A549 (cell line): ENCODE measurements at regions not wholly inside any gene's neighbourhood (a gene's known extent, or its start where the extent isn't known, plus 50 kb on each side); places are given as distances from the start of the nearest gene placed in this dataset.

Experiments used
- ATAC-seq, 2 experiments: fragments of 200-7000 bp in 1 of 2; fragments of >200 bp in 1 of 2; cut with Nextera tagmentation in 1 of 2; cut with Tn5 transposase in 1 of 2; 3 replicates each; pipeline versions ENCODE4 v1.8.0 to v1.9.1; 2018 to 2020; ENCODE audit warnings: mild to moderate bottlenecking in 1 of 2, moderate library complexity in 1 of 2
- CTCF ChIA-PET: fragments of 300-600 bp; sonication (Branson Sonifier 250); formaldehyde crosslinking; extraction: SDS; loops from one replicate; lab custom pipeline; 2021; ENCODE audit warnings: antibody characterized with exemption, inconsistent platforms; lab: Yijun Ruan, JAX
- POLR2A ChIA-PET: fragments of 350-600 bp; formaldehyde crosslinking; extraction: SDS; loops from one replicate; lab custom pipeline; 2021; ENCODE audit warnings: antibody characterized with exemption, inconsistent platforms; lab: Yijun Ruan, JAX
- DNase-seq, 2 experiments: peaks; one replicate each; pipeline versions ENCODE4 v3.0.0 to v3.0.0-alpha.2; 2011 to 2016; ENCODE audit warnings: low read depth in 1 of 2, low spot score in 1 of 2
- FAIRE-seq: peaks from 2 replicates; lab custom pipeline; 2011; peaks lifted over from hg19 to GRCh38; lab: Jason Lieb, UNC
- H3K27ac ChIP-seq, 2 experiments: fragments of >200 bp; sonication (Bioruptor Twin); formaldehyde crosslinking; 3 replicates each; pipeline ENCODE4 v1.5.1; 2016 to 2017
- H3K4me1 ChIP-seq: fragments of >200 bp; sonication (Bioruptor Twin); formaldehyde crosslinking; 3 replicates; pipeline ENCODE4 v1.6.1; 2016
- H3K4me2 ChIP-seq: fragments of >200 bp; sonication (Bioruptor Twin); formaldehyde crosslinking; 3 replicates; pipeline ENCODE4 v1.6.1; 2016
- H3K4me3 ChIP-seq: fragments of >200 bp; sonication (Bioruptor Twin); formaldehyde crosslinking; 3 replicates; pipeline ENCODE4 v1.5.1; 2016
- H3K9me3 ChIP-seq: fragments of >200 bp; sonication (Bioruptor Twin); formaldehyde crosslinking; 3 replicates; pipeline ENCODE4 v1.6.1; 2016
- BCL3 ChIP-seq: fragments of >200 bp; sonication (Bioruptor Twin); formaldehyde crosslinking; IDR thresholded peaks from 3 replicates; pipeline ENCODE4 v1.6.1; 2016
- BHLHE40 ChIP-seq: IDR thresholded peaks from 2 replicates; pipeline ENCODE4 v1.6.1; 2012; ENCODE audit warnings: low read depth, low read length, inconsistent platforms
- CBX2 ChIP-seq: fragments of 200-600 bp; sonication (generic); IDR thresholded peaks from 2 replicates; pipeline ENCODE4 v1.6.1; 2016; ENCODE audit warnings: low read depth, mild to moderate bottlenecking, borderline replicate concordance
- CHD2 ChIP-seq: fragments of 150-350 bp; IDR thresholded peaks from 2 replicates; pipeline ENCODE4 v1.6.1; 2014; ENCODE audit warnings: low read length; ENCODE audit not compliant: partially characterized antibody
- E2F6 ChIP-seq: IDR thresholded peaks from 2 replicates; pipeline ENCODE4 v1.6.1; 2012; ENCODE audit warnings: low read depth, borderline replicate concordance
- EHMT2 ChIP-seq: fragments of 200-600 bp; sonication (generic); IDR thresholded peaks from 2 replicates; pipeline ENCODE4 v1.6.1; 2016; ENCODE audit warnings: antibody characterized with exemption, low read depth, mild to moderate bottlenecking, moderate library complexity
- EP300 ChIP-seq, 2 experiments: fragments of >200 bp; sonication (Bioruptor Twin); formaldehyde crosslinking; IDR thresholded peaks; 2 replicates in 1 of 2; 3 replicates in 1 of 2; pipeline ENCODE4 v1.6.1; 2016 to 2017
- ESRRA ChIP-seq: fragments of 150-350 bp; IDR thresholded peaks from 2 replicates; pipeline ENCODE4 v1.6.1; 2014; ENCODE audit warnings: mild to moderate bottlenecking, low read length, borderline replicate concordance
- FOXS1 ChIP-seq: fragments of 250-450 bp; sonication (Bioruptor Pico); IDR thresholded peaks from 2 replicates; pipeline ENCODE4 v1.5.0; 2020; ENCODE audit warnings: mild to moderate bottlenecking, moderate library complexity
- HEYL ChIP-seq: fragments of 250-450 bp; sonication (Bioruptor Pico); IDR thresholded peaks from 2 replicates; pipeline ENCODE4 v1.8.0; 2021; ENCODE audit warnings: mild to moderate bottlenecking, moderate library complexity
- HMGXB4 ChIP-seq: fragments of 250-450 bp; sonication (Bioruptor Pico); IDR thresholded peaks from 2 replicates; pipeline ENCODE4 v1.5.0; 2021; ENCODE audit warnings: mild to moderate bottlenecking, moderate library complexity, borderline replicate concordance
- HOXB5 ChIP-seq: fragments of 250-450 bp; sonication (Bioruptor Pico); IDR thresholded peaks from 2 replicates; pipeline ENCODE4 v1.5.0; 2020; ENCODE audit warnings: mild to moderate bottlenecking, moderate library complexity
- JUN ChIP-seq, 2 experiments: fragments of >200 bp; sonication (Bioruptor Twin); formaldehyde crosslinking; IDR thresholded peaks; 2 replicates in 1 of 2; 3 replicates in 1 of 2; pipeline ENCODE4 v1.6.1; 2016 to 2017
- KDM1A ChIP-seq: fragments of 200-600 bp; sonication (generic); IDR thresholded peaks from 2 replicates; pipeline ENCODE4 v1.6.1; 2016; ENCODE audit warnings: low read depth, mild to moderate bottlenecking
- MAZ ChIP-seq: fragments of 150-350 bp; IDR thresholded peaks from 2 replicates; pipeline ENCODE4 v1.6.1; 2014; ENCODE audit warnings: antibody characterized with exemption, low read depth, low read length, borderline replicate concordance
- NFE2L2 ChIP-seq: fragments of 150-350 bp; conservative IDR thresholded peaks from 2 replicates; pipeline ENCODE4 v1.6.1; 2014; ENCODE audit warnings: low read length
- NPAS2 ChIP-seq: fragments of 250-450 bp; sonication (Bioruptor Pico); IDR thresholded peaks from 2 replicates; pipeline ENCODE4 v1.8.0; 2022; ENCODE audit warnings: mild to moderate bottlenecking, moderate library complexity, borderline replicate concordance
- PBX3 ChIP-seq: IDR thresholded peaks from 2 replicates; pipeline ENCODE4 v1.6.1; 2012
- POLR2A ChIP-seq: IDR thresholded peaks from 2 replicates; pipeline ENCODE4 v1.6.1; 2012; ENCODE audit warnings: mild to moderate bottlenecking, low read length
- RARB ChIP-seq: fragments of 250-450 bp; sonication (Bioruptor Pico); IDR thresholded peaks from 2 replicates; pipeline ENCODE4 v1.8.0; 2021; ENCODE audit warnings: mild to moderate bottlenecking, moderate library complexity
- RCOR1 ChIP-seq: fragments of 150-350 bp; IDR thresholded peaks from 2 replicates; pipeline ENCODE4 v1.6.1; 2014; ENCODE audit warnings: antibody characterized with exemption, low read length, low read depth
- RFX5 ChIP-seq: fragments of 450-650 bp; IDR thresholded peaks from 2 replicates; pipeline ENCODE4 v1.7.1; 2014; ENCODE audit warnings: antibody characterized with exemption, mild to moderate bottlenecking, moderate library complexity
- SMC3 ChIP-seq: fragments of >200 bp; sonication (Bioruptor Twin); formaldehyde crosslinking; IDR thresholded peaks from 3 replicates; pipeline ENCODE4 v1.6.1; 2018; ENCODE audit warnings: inconsistent platforms
- WGBS: methylation state at CpG from one replicate; pipeline ENCODE4 v1.1.6; 2017; ENCODE audit errors: missing lambda C conversion rate; 5-methylcytosine and 5-hydroxymethylcytosine counted together
- TF ChIP-seq, protein P1 (sequence below): fragments of >200 bp; sonication (Bioruptor Twin); formaldehyde crosslinking; IDR thresholded peaks from 2 replicates; pipeline ENCODE4 v1.6.1; 2016

GRCh38 chr3:76199382-76199781, 414.0 kb upstream of the ZNF717 start (continued):
- TF ChIP-seq NFE2L2 (no peak), ESRRA (no peak), FOXS1 (CRISPR knock-in tag) (no peak)
- TF ChIP-seq, all 56 proteins: peak for 0

- CTCF ChIA-PET, result no interaction called here
- 8% methylated on average over 12 of the region's 12 CpGs for WGBS
- peaks cover 3% of the 10 kb centered on the region; the same call in 1 of the 3 replicates for H3K9me3 ChIP-seq
- ATAC-seq, result no peak
- no peak overlapping the region for H3K27ac ChIP-seq
- no peaks in the 10 kb centered on the region for H3K4me1 ChIP-seq
- no peak overlapping the region for H3K4me3 ChIP-seq
- DNase-seq, result no peak
- no peak for FAIRE-seq
- TF ChIP-seq JUN (IDR thresholded peaks at IDR 0.05), result no peak
- TF ChIP-seq HMGXB4 (CRISPR knock-in tag), result no peak
- TF ChIP-seq EHMT2, result no peak
- TF ChIP-seq EP300 (IDR thresholded peaks at IDR 0.05), result no peak
- TF ChIP-seq NFE2L2, result no peak
- no peak for TF ChIP-seq BHLHE40
- TF ChIP-seq HEYL, result no peak
- no peak for TF ChIP-seq RARB (CRISPR knock-in tag)
- TF ChIP-seq, all 56 proteins: peak for 0
- POLR2A ChIA-PET, result no interaction called here
- no peak overlapping the region for H3K4me2 ChIP-seq
Measured at GRCh38 chr3:76203578-76203977, 418.2 kb upstream of the ZNF717 start.

GRCh38 chr3:76206346-76206745, 421.0 kb upstream of the ZNF717 start:
- FAIRE-seq, result no peak
- TF ChIP-seq NFE2L2 (no peak), POLR2A (no peak), CBX2 (no peak), HOXB5 (CRISPR knock-in tag) (no peak)
- H3K9me3 ChIP-seq, result 0 out of 3 replicates have a peak, but pooled peaks cover 3% of the 10 kb centered on the region
- ChIA-PET POLR2A (no interaction called here), CTCF (no interaction called here)
- WGBS, result 1% methylated on average over 3 of the region's 3 CpGs
- no peak overlapping the region for H3K4me3 ChIP-seq
- no peak overlapping the region for H3K4me2 ChIP-seq
- DNase-seq, result no peak
- no peaks in the 10 kb centered on the region for H3K4me1 ChIP-seq
- ATAC-seq, result no peak
- no peak overlapping the region for H3K27ac ChIP-seq

GRCh38 chr3:76212679-76213078, 427.3 kb upstream of the ZNF717 start:
- H3K27ac ChIP-seq, result no peak overlapping the region
- H3K4me3 ChIP-seq, result no peak overlapping the region
- no peaks in the 10 kb centered on the region for H3K9me3 ChIP-seq
- FAIRE-seq (no peak), ATAC-seq (no peak), DNase-seq (no peak)
- WGBS, result 2% methylated on average over 2 of the region's 2 CpGs
- H3K4me1 ChIP-seq, result no peaks in the 10 kb centered on the region
- H3K4me2 ChIP-seq, result no peak overlapping the region
- ChIA-PET POLR2A (no interaction called here), CTCF (no interaction called here)
- TF ChIP-seq, protein P1, sequence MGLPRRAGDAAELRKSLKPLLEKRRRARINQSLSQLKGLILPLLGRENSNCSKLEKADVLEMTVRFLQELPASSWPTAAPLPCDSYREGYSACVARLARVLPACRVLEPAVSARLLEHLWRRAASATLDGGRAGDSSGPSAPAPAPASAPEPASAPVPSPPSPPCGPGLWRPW, result no peak
- TF ChIP-seq EHMT2, result no peak
- no peak for TF ChIP-seq FOXS1 (CRISPR knock-in tag)
- TF ChIP-seq MAZ, result no peak
- no peak for TF ChIP-seq BHLHE40
- TF ChIP-seq POLR2A, result no peak
- TF ChIP-seq ESRRA, result no peak
- no peak for TF ChIP-seq E2F6
- no peak for TF ChIP-seq PBX3
- TF ChIP-seq NPAS2 (CRISPR knock-in tag), result no peak
- no peak for TF ChIP-seq BCL3
- TF ChIP-seq RFX5, result no peak
- no peak for TF ChIP-seq KDM1A
- no peak for TF ChIP-seq SMC3
- no peak for TF ChIP-seq CHD2
- TF ChIP-seq RCOR1, result no peak
